Heart left ventricle (tissue), 16 donors: ENCODE measurements at regions not wholly inside any gene's neighbourhood (a gene's known extent, or its start where the extent isn't known, plus 50 kb on each side); places are given as distances from the start of the nearest gene placed in this dataset.

Experiments used
- ATAC-seq, 4 donors: fragments of 200-7000 bp; cut with Tn5 transposase; one replicate each; pipeline ENCODE4 v1.9.1; 2020 to 2022; ENCODE audit warnings: moderate library complexity in 4 of 4, mild to moderate bottlenecking in 3 of 4, moderate number of reproducible peaks in 1 of 4
- DNase-seq, 5 donors: peaks; one replicate each; pipeline ENCODE4 v3.0.0-alpha.2; 2020
- H3K27ac ChIP-seq, 12 donors: fragments of 200-600 bp; sonication (generic) in 4 of 12; one replicate each; pipeline versions ENCODE4 v1.5.0 to v1.8.0; 2016 to 2022; ENCODE audit warnings: mild to moderate bottlenecking in 2 of 12
- H3K27me3 ChIP-seq, 9 donors: fragments of 200-600 bp; sonication (generic) in 2 of 9; one replicate each; pipeline versions ENCODE4 v1.5.1 to v1.8.0; 2016 to 2022; ENCODE audit warnings: mild to moderate bottlenecking in 3 of 9
- H3K36me3 ChIP-seq, 9 donors: fragments of 200-600 bp; sonication (generic) in 2 of 9; one replicate each; pipeline versions ENCODE4 v1.5.0 to v1.8.0; 2018 to 2022; ENCODE audit warnings: mild to moderate bottlenecking in 2 of 9
- H3K4me1 ChIP-seq, 12 donors: fragments of 200-600 bp; sonication (generic) in 4 of 12; one replicate each; pipeline versions ENCODE4 v1.5.0 to v1.8.0; 2016 to 2022; ENCODE audit warnings: mild to moderate bottlenecking in 3 of 12
- H3K4me3 ChIP-seq, 12 donors: fragments of 200-600 bp; sonication (generic) in 4 of 12; one replicate each; pipeline versions ENCODE4 v1.5.0 to v1.8.0; 2017 to 2022; ENCODE audit warnings: mild to moderate bottlenecking in 9 of 12, moderate library complexity in 4 of 12
- H3K9me3 ChIP-seq, 12 donors: fragments of 200-600 bp; sonication (generic) in 4 of 12; one replicate each; pipeline versions ENCODE4 v1.5.0 to v1.8.0; 2016 to 2022; ENCODE audit warnings: mild to moderate bottlenecking in 1 of 12
- CTCF ChIP-seq, 12 donors: fragments of 200-600 bp; sonication (generic) in 4 of 12; IDR thresholded peaks; one replicate each; pipeline versions ENCODE4 v1.5.0 to v1.8.0; 2018 to 2022; ENCODE audit warnings: antibody characterized with exemption in 12 of 12, mild to moderate bottlenecking in 5 of 12
- POLR2A ChIP-seq, 2 donors: fragments of 450-650 bp; IDR thresholded peaks; one replicate each; pipeline ENCODE4 v1.6.1; 2017; ENCODE audit warnings: antibody characterized with exemption in 2 of 2, mild to moderate bottlenecking in 2 of 2, moderate library complexity in 2 of 2
- WGBS, 4 donors: extraction: QIAGEN DNeasy Blood & Tissue Kit in 2 of 4; methylation state at CpG; one replicate each; pipeline versions ENCODE4 v1.1.5 to v1.1.7; 2013 to 2018; 5-methylcytosine and 5-hydroxymethylcytosine counted together
- intact Hi-C, 10 donors: fragments of 100-400 bp; cut with DNase I; formaldehyde crosslinking; loops; one replicate each; pipeline versions ENCODE4 v1.11.1 to v1.14.2; 2022
- donor health status: ischemic (EF 13 %, LVEDD 7.1; RV severe dilation, severe dysfunction).
- donor health status: healthy with polysubstance abuse.
- donor health status: DM: no; HTN: yes; CAD: no.
- donor health status: DM: no; HTN: no; CAD: no.
- donor health status: ischemic (EF 25% LVEDD 6.9; RV normal size, moderate dysfunction).
- donor health status: ischemic (EF 25% LVEDD 5.7; RV mildly dilated, moderate dysfunction).
- donor health status: healthy.
- donor health status: DM: yes; HTN: yes; CAD: no.
- donor health status: ischemic (EF 35%, LVEDD 5.7; RV mildly dilated, moderate dysfunction).
- donor health status: nonischemic (EF 11% LVEDD 7.7; RV severe dilation, severe dysfunction).
- donor health status: DM: yes; HTN: yes; CAD: no.
- donor health status: PGD.
- donor health status: ischemic (EF 29% LVEDD 5.4; RV normal size, mild dysfunction).
- donor health status: nonischemic (EF 23%, LVEDD 6.1; RV moderate dilation, normal function).

GRCh38 chr17:77037943-77038342 is 102.8 kb upstream of the SEC14L1 start:
- peaks cover 0 to 32% (median 0%) of the 10 kb centered on the region in 9 donors for H3K27me3 ChIP-seq
- H3K9me3 ChIP-seq = no peaks in the 10 kb centered on the region
- TF ChIP-seq CTCF (IDR thresholded peaks at IDR 0.05) (no peak), POLR2A (IDR thresholded peaks at IDR 0.05) (no peak)
- H3K36me3 ChIP-seq = no peaks in the 10 kb centered on the region
- intact Hi-C loops = no loop called here
- no peak overlapping the region for H3K27ac ChIP-seq
- ATAC-seq (no peak), DNase-seq (no peak)
- H3K4me1 ChIP-seq = no peaks in the 10 kb centered on the region
- WGBS, 4 donors = 80 to 91% (median 83%) methylated on average over 7 of the region's 7 CpGs
- H3K4me3 ChIP-seq = no peak overlapping the region

DNA sequence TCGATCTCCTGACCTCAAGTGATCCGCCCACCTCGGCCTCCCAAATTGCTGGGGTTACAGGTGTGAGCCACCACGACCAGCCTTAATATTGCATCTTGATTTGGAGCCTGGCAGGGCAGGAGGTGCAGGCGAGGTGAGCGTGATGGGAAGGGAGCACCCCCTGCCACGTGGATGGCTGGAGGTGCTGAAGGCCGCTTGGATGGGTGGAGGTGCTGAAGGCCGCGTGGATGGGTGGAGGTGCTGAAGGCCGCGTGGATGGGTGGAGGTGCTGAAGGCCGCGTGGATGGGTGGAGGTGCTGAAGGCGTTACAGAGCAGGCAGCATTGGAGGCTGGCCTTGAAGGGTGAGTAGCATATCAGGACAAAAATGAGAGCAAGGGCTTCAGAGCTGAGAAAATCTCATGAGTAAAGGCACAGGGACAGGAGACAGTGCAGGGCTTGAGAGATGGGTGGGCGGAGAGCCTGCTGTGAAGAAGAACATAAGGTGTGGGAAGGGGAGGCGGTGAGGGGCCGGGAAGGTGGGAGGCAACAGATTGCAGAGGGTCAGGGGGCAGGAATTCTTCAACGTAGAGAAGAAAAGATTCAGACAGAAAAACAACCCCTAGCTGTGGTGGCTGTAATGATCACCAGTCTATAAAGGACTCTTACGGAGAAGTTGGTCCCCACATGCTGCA is 101.7 kb upstream of the SEC14L1 start:
- DNase-seq (no peak), ATAC-seq (no peak)
- WGBS, 4 donors = 76 to 80% (median 79%) methylated on average over 20 of the region's 20 CpGs

GRCh38 chr17:77042476-77043231 is 98.1 kb upstream of the SEC14L1 start:
- no peak overlapping the region for H3K4me3 ChIP-seq
- WGBS, 4 donors = 78 to 85% (median 82%) methylated on average over 11 of the region's 11 CpGs
- DNase-seq (no peak), ATAC-seq (no peak)
- peaks cover 0 to 3% (median 0%) of the 10 kb centered on the region in 9 donors for H3K27me3 ChIP-seq
- no peaks in the 10 kb centered on the region for H3K36me3 ChIP-seq
- TF ChIP-seq CTCF (IDR thresholded peaks at IDR 0.05) (no peak), POLR2A (IDR thresholded peaks at IDR 0.05) (no peak)
- H3K4me1 ChIP-seq = no peaks in the 10 kb centered on the region
- no peak overlapping the region for H3K27ac ChIP-seq
- intact Hi-C loops = no loop called here
- H3K9me3 ChIP-seq = no peaks in the 10 kb centered on the region

More for the DNA sequence above, 101.7 kb upstream of the SEC14L1 start:
- Histone ChIP-seq H3K27ac (no peak overlapping the region), H3K4me3 (no peak overlapping the region), H3K27me3 (peaks cover 0 to 26% (median 0%) of the 10 kb centered on the region in 9 donors), H3K4me1 (no peaks in the 10 kb centered on the region), H3K9me3 (no peaks in the 10 kb centered on the region), H3K36me3 (no peaks in the 10 kb centered on the region)
- intact Hi-C loops = no loop called here
- no peak for TF ChIP-seq CTCF (IDR thresholded peaks at IDR 0.05)
- no peak for TF ChIP-seq POLR2A (IDR thresholded peaks at IDR 0.05)

GRCh38 chr17:77045441-77046041 is 95.2 kb upstream of the SEC14L1 start:
- H3K9me3 ChIP-seq = no peaks in the 10 kb centered on the region
- peaks cover 0 to 22% (median 2%) of the 10 kb centered on the region in 9 donors for H3K27me3 ChIP-seq
- no peak overlapping the region for H3K4me3 ChIP-seq
- TF ChIP-seq CTCF (IDR thresholded peaks at IDR 0.05) (no peak), POLR2A (IDR thresholded peaks at IDR 0.05) (no peak)
- H3K36me3 ChIP-seq = no peaks in the 10 kb centered on the region
- H3K27ac ChIP-seq = no peak overlapping the region
- 71 to 81% (median 74%) methylated on average over 7 of the region's 7 CpGs for WGBS, 4 donors
- DNase-seq (no peak), ATAC-seq (no peak)
- intact Hi-C loops = no loop called here
- H3K4me1 ChIP-seq = no peaks in the 10 kb centered on the region
